CD14-positive monocyte (primary cell): ENCODE measurements at regions not wholly inside any gene's neighbourhood (a gene's known extent, or its start where the extent isn't known, plus 50 kb on each side); places are given as distances from the start of the nearest gene placed in this dataset.

Source experiments
- DNase-seq, 3 donors: peaks; one replicate each; pipeline ENCODE4 v3.0.0-alpha.2; 2011 to 2022
- H2AFZ ChIP-seq: 2 replicates; pipeline ENCODE4 v1.6.0; 2012; ENCODE audit warnings: mild to moderate bottlenecking, low read depth, low read length, inconsistent platforms; ENCODE audit not compliant: insufficient read depth, poor library complexity, severe bottlenecking
- H3K27ac ChIP-seq, 2 donors: 1 replicate in 1 of 2; 2 replicates in 1 of 2; pipeline ENCODE4 v1.5.1; 2012 to 2013; ENCODE audit warnings: low read length in 2 of 2, control low read depth in 1 of 2, inconsistent platforms in 1 of 2, low read depth in 1 of 2, mild to moderate bottlenecking in 1 of 2
- H3K27me3 ChIP-seq, 2 donors: one replicate each; pipeline versions ENCODE4 v1.6.0 to v1.6.1; 2011 to 2013; ENCODE audit warnings: low read length in 2 of 2; ENCODE audit not compliant: control insufficient read depth in 2 of 2, insufficient read depth in 2 of 2
- H3K36me3 ChIP-seq, 2 donors: replicated peaks in 1 of 2; 1 replicate in 1 of 2; 2 replicates in 1 of 2; pipeline versions ENCODE4 v1.5.1 to v1.6.1; 2012 to 2013; ENCODE audit warnings: low read length in 2 of 2, control low read depth in 1 of 2, inconsistent platforms in 1 of 2, mild to moderate bottlenecking in 1 of 2; ENCODE audit not compliant: insufficient read depth in 2 of 2, control insufficient read depth in 1 of 2
- H3K4me1 ChIP-seq, 2 donors: 1 replicate in 1 of 2; 2 replicates in 1 of 2; pipeline versions ENCODE4 v1.5.1 to v1.6.1; 2012 to 2013; ENCODE audit warnings: low read length in 2 of 2, control low read depth in 1 of 2, inconsistent platforms in 1 of 2, mild to moderate bottlenecking in 1 of 2, moderate library complexity in 1 of 2; ENCODE audit not compliant: insufficient read depth in 2 of 2, control insufficient read depth in 1 of 2
- H3K4me2 ChIP-seq: replicated peaks from 2 replicates; pipeline ENCODE3; 2012; ENCODE audit warnings: low read length, moderate library complexity, mild to moderate bottlenecking; ENCODE audit not compliant: poor library complexity, severe bottlenecking; ENCODE audit errors: extremely low read depth
- H3K4me3 ChIP-seq, 3 experiments: fragments of 200-600 bp in 1 of 3; sonication (generic) in 1 of 3; replicated peaks in 1 of 3; 1 replicate in 2 of 3; 2 replicates in 1 of 3; pipeline ENCODE4 v1.5.1; 2011 to 2013; ENCODE audit warnings: low read length in 3 of 3, mild to moderate bottlenecking in 3 of 3, control low read depth in 2 of 3, low read depth in 2 of 3, inconsistent platforms in 1 of 3, moderate library complexity in 1 of 3
- H3K79me2 ChIP-seq: 2 replicates; pipeline ENCODE4 v1.6.0; 2012; ENCODE audit warnings: mild to moderate bottlenecking, control low read depth, inconsistent platforms, low read length, moderate library complexity; ENCODE audit not compliant: insufficient read depth
- H3K9ac ChIP-seq: 2 replicates; pipeline ENCODE4 v1.6.0; 2017; ENCODE audit warnings: low read length, mild to moderate bottlenecking; ENCODE audit not compliant: insufficient read depth, poor library complexity, severe bottlenecking
- H3K9me3 ChIP-seq, 2 donors: replicated peaks in 1 of 2; 1 replicate in 1 of 2; 2 replicates in 1 of 2; pipeline versions ENCODE4 v1.5.1 to v1.6.1; 2012 to 2013; ENCODE audit warnings: low read length in 2 of 2, control low read depth in 1 of 2; ENCODE audit not compliant: control insufficient read depth in 1 of 2, insufficient read depth in 1 of 2
- H4K20me1 ChIP-seq: 2 replicates; pipeline ENCODE4 v1.6.0; 2012; ENCODE audit warnings: mild to moderate bottlenecking, low read length, control low read depth, moderate library complexity; ENCODE audit not compliant: insufficient read depth
- H3K27ac Mint-ChIP-seq, 7 donors: one replicate each; pipeline ENCODE4 v1.8.0; 2020; ENCODE audit warnings: mild to moderate bottlenecking in 7 of 7, mixed read lengths in 7 of 7, moderate library complexity in 6 of 7, inconsistent platforms in 2 of 7
- H3K27me3 Mint-ChIP-seq, 3 donors: one replicate each; pipeline ENCODE4 v1.8.0; 2021 to 2022; ENCODE audit warnings: low read depth in 3 of 3, mild to moderate bottlenecking in 3 of 3, mixed read lengths in 3 of 3, moderate library complexity in 3 of 3, inconsistent platforms in 1 of 3
- H3K36me3 Mint-ChIP-seq, 2 donors: one replicate each; pipeline ENCODE4 v1.8.0; 2020; ENCODE audit warnings: mixed read lengths in 2 of 2, inconsistent platforms in 1 of 2, mild to moderate bottlenecking in 1 of 2
- H3K4me1 Mint-ChIP-seq: one replicate; pipeline ENCODE4 v1.8.0; 2020; ENCODE audit warnings: mild to moderate bottlenecking, mixed read lengths
- H3K4me3 Mint-ChIP-seq, 2 donors: one replicate each; pipeline ENCODE4 v1.8.0; 2020; ENCODE audit warnings: mild to moderate bottlenecking in 2 of 2, mixed read lengths in 2 of 2, moderate library complexity in 1 of 2
- H3K9me3 Mint-ChIP-seq, 7 donors: one replicate each; pipeline ENCODE4 v1.8.0; 2020 to 2022; ENCODE audit warnings: mixed read lengths in 7 of 7, mild to moderate bottlenecking in 6 of 7, moderate library complexity in 6 of 7, inconsistent platforms in 2 of 7
- CTCF ChIP-seq: fragments of 200-600 bp; IDR thresholded peaks from one replicate; pipeline ENCODE4 v1.8.0; 2022; ENCODE audit warnings: antibody characterized with exemption, mild to moderate bottlenecking
- WGBS: methylation state at CpG from one replicate; pipeline ENCODE4 v1.1.5; 2013; ENCODE audit warnings: missing lambda C conversion rate; ENCODE audit not compliant: insufficient coverage; 5-methylcytosine and 5-hydroxymethylcytosine counted together
- intact Hi-C, 2 donors: fragments of 100-400 bp; cut with micrococcal nuclease; formaldehyde crosslinking; loops; one replicate each; pipeline versions ENCODE4 v1.15.0 to v1.15.1; 2023

- H3K4me2 ChIP-seq: no peak overlapping the region
- DNase-seq: no peak
- no peak overlapping the region for H2AFZ ChIP-seq
- H3K27me3 ChIP-seq: no peaks in the 10 kb centered on the region
- Mint-ChIP-seq H3K27me3 (no peaks in the 10 kb centered on the region), H3K4me3 (no peak overlapping the region), H3K27ac (no peak overlapping the region), H3K9me3 (peaks cover 0 to 9% (median 4%) of the 10 kb centered on the region in 7 donors), H3K36me3 (no peaks in the 10 kb centered on the region), H3K4me1 (no peaks in the 10 kb centered on the region)
- H3K4me1 ChIP-seq: no peaks in the 10 kb centered on the region
- H3K27ac ChIP-seq: no peak overlapping the region
- no peak overlapping the region for H3K4me3 ChIP-seq
- H3K9me3 ChIP-seq: peaks cover 0 to 2% of the 10 kb centered on the region in 2 donors
- H3K79me2 ChIP-seq: no peaks in the 10 kb centered on the region
- H4K20me1 ChIP-seq: no peaks in the 10 kb centered on the region
- intact Hi-C loops: no loop called here
- H3K36me3 ChIP-seq: no peaks in the 10 kb centered on the region
- TF ChIP-seq CTCF: no peak
- no peak overlapping the region for H3K9ac ChIP-seq
These were observed 335.4 kb upstream of the ATP2B1 start for GRCh38 chr12:90044069-90044468.

- Histone ChIP-seq H3K9ac (no peak overlapping the region), H3K4me2 (no peak overlapping the region), H2AFZ (no peak overlapping the region), H4K20me1 (no peaks in the 10 kb centered on the region), H3K4me3 (no peak overlapping the region), H3K27ac (no peak overlapping the region), H3K4me1 (no peaks in the 10 kb centered on the region), H3K79me2 (no peaks in the 10 kb centered on the region), H3K36me3 (no peaks in the 10 kb centered on the region), H3K27me3 (no peaks in the 10 kb centered on the region), H3K9me3 (peaks cover 0 to 2% of the 10 kb centered on the region in 2 donors)
- H3K27me3 Mint-ChIP-seq: no peaks in the 10 kb centered on the region
- no peak for DNase-seq
- intact Hi-C loops: no loop called here
- H3K36me3 Mint-ChIP-seq: no peaks in the 10 kb centered on the region
- WGBS: 100% methylated on average over 1 of the region's 5 CpGs
- TF ChIP-seq CTCF: no peak
- peaks cover 0 to 9% (median 4%) of the 10 kb centered on the region in 7 donors for H3K9me3 Mint-ChIP-seq
- no peak overlapping the region for H3K27ac Mint-ChIP-seq
- no peak overlapping the region for H3K4me3 Mint-ChIP-seq
- no peaks in the 10 kb centered on the region for H3K4me1 Mint-ChIP-seq
These were observed 334.4 kb upstream of the ATP2B1 start for GRCh38 chr12:90042920-90043641.
